Stimulated activated CD4-positive, alpha-beta T cell treated with anti-CD3 and anti-CD28 coated beads, Interleukin-12 subunit alpha, Interleukin-12 subunit beta, amount 100 ng/mL, for 48 hours (primary cell): ENCODE measurements at regions not wholly inside any gene's neighbourhood (a gene's known extent, or its start where the extent isn't known, plus 50 kb on each side); places are given as distances from the start of the nearest gene placed in this dataset.

ENCODE experiments used
- DNase-seq, 3 donors: peaks; one replicate each; pipeline ENCODE4 v3.0.0-alpha.2; 2020; ENCODE audit warnings: low read depth in 2 of 3, low spot score in 1 of 3

DNA sequence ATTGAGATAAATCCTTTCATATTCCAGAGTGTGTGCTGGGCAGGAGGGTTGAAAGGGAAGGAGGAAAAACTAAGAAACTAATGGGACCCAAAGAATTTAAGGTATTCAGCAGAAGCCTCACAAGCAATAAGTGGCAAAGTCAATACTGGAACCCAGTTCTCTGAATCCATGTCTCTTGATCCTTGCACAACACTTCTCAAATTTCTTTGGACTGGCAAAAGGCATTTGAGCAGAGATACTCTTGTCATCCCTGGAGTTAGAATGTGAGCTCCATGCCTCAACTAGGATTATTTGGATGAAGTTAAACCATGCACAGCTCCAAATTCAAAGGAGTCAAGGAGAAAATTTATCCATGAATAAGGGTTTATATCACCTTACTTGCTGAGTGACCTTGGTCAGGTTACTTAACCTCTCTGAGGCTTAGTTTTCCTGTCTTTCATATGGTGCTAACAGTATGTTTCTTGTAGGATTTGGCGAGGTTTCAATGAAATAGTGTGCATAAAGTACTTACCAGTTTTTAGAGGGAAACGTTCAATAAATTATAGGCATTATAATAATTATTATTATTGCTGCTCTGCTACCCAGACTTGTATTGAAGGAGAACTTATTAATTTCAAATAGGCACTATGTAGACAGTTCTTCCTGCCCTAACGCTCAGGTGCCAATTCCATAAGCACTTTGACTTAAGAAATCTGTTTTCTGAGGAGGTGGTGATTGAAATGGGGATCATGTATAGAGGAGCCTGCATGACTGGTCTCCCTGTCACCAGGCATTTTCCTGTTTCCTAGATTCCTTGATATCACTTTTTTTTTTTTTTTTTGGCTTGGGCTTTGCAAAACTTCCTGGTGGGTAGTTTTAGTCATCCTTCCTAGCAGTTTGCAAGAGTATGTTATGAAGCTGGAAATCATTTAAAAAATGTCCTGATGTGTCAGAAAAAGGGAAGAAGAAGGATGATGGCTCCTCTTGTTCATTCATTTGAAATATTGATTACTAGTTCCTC is 125.0 kb upstream of the JUN start:
- DNase-seq: no peak

DNA sequence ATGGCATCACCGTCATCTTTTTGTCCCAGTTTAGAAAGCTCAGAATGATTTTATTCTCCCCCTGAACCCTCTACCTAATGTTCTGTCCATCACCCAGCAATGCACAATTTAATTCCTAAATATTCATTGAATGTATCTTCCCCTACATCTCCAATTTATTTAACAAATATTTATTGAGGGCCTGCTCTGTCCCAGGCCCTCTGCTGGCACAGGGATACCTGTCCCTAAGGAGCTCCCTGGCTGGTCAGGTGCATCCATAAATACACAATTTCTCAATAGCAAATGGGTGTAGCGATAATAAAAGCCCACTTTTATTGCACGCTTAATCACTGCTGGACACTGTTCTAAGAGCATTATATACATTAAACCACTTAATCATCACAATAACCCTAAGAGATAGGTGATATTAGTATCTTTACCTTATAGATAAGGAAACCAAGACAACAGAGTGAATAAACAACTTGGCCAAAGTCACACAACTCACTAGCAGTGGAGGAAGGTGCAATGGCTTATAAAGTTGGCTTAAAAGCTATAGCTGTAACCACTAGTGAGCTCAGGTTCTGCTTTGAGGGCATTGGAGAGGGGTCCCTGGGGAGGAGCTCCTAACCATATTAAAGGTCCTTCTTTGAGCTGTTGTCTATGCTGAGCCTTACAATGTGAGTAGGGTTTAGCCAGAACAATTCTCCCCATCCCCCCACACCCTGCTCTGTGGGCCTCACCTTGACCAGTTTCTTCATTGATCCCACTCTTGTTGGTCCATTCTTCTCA is 126.3 kb upstream of the JUN start:
- DNase-seq: no peak

DNA sequence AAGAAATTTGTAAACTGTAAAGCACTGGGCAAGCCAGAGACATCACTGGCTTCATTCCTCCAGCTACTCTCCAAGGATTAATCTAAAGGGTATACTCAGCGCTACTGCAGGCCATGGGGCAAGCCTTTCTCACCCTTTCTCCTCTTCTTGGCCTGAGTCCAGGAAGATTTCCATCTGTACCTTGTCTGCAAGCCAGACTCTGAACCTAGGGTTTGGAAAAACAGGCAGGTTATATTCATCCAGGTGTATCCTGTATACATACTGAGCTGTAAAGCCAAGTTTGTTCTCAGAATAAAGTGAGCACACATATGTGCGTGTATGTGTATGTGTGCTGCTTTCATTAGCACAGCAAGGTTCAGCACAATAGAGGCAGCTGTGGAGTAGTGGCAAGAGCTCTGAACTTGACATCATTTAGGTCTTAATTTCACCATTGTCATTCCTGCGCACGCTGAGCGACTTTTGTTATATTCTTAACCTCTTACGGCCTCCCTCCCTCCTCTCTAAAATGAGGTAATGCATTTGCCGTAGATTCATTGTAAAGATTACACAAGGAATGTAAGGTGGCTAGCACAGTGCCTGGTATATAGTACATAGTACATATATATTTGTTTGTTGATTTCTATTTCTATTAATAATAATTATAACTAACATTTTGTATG is 128.1 kb upstream of the JUN start:
- DNase-seq: no peak

- no peak for DNase-seq
These were observed 131.1 kb upstream of the JUN start for GRCh38 chr1:58914925-58915324.

DNA sequence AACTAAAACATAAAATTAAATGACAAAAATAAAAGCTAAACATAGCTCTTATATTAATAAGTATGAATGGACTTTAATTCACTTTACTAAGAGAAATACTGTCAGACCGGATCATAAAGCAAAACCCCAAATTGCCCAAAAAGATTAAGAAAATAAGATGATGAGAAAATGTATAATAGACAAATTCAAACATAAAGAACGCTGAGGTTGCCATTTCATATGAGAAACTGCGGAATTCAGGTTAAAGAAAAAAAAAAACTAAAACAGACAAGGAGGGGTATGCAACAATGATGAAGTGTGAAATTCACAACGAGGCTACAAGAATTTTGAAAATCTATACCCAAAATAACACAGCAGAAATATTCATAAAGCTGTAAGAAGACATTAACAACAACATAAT is 133.6 kb upstream of the JUN start:
- DNase-seq: no peak

DNA sequence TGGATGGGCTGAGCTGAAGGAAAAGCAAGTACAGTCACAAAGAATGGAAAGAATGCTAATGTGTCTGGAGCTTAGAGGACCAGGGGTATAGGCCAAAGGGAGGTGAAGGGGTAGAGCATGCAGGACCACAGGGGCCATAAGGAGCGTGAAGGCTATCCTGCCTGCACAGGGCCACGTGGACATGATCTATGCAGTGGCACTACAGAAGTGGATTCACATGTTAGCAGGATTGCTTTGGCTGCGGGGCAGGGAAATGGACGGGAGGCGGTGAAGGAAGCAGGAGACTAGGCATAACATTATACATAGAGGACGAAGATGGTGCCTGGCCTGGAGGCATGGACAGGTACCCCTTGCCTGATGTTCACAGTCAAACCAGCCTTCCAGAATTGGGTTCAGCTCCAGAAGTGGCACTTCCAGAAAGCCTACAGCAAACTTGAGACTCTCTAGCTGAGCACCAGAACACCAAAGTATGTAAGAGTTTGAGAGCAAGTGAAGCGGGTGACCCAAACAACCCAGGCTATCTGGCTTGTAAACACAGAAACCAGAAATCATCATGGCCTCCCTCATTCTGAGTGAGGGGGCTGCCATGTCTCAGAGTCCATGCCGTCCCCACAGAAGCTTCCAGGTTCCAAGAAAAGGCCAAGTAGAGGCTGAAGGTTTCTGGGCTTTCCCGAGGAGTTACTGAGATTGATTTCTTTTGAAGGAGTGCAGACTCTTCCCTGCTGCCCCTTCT is 135.5 kb upstream of the JUN start:
- DNase-seq: no peak

GRCh38 chr1:58919959-58920321 is 136.1 kb upstream of the JUN start:
- no peak for DNase-seq

GRCh38 chr1:58921342-58921741 is 137.5 kb upstream of the JUN start:
- no peak for DNase-seq

GRCh38 chr1:58921751-58922150 is 137.9 kb upstream of the JUN start:
- DNase-seq: no peak

GRCh38 chr1:58922302-58923089 is 138.6 kb upstream of the JUN start:
- DNase-seq: peak in 2 of 3 donors; percentile 12 to 31

- DNase-seq: no peak
These were observed 139.2 kb upstream of the JUN start for GRCh38 chr1:58923090-58923470.

- DNase-seq: no peak
These were observed 140.2 kb upstream of the JUN start for GRCh38 chr1:58924016-58924565.

DNA sequence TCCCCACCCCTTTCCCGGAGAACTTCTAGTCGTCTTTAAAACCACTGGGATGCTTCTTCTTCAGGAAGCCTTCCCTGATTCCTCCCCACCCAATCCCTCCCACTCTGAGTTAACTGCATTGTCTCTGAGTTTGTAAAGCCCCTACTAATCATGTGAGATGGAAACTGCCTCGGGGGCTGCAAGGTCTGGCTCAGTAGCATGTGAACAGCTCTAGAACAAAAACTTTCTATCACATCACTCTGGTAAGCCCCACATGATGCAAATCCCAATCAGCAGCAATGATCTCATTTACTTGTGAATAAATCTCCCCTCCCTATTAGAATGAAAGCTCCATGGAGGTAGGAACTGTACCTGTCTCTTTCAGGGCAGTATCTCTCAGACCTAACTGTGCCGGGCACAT is 141.0 kb upstream of the JUN start:
- DNase-seq: no peak

- DNase-seq: no peak
These were observed 141.4 kb upstream of the JUN start for GRCh38 chr1:58925247-58925646.

DNA sequence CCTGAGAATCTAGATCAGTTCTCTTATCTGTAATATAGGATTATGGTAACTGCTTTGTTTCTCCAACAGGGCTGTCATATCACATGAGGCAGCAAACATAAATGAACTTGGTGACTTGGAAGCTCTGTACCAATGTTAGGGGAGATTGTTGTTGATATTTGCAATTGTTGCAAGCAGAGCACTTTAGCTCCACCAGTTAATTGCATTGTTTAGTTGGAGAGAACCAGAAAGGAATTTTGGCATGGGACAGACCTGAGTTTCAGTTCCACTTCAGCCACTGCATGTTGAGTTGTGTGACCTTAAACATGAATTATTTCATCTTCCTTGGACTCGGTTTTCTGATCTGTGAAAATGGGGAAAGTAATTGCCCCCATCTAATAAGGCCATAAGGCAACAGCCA is 142.3 kb upstream of the JUN start:
- no peak for DNase-seq

GRCh38 chr1:58927041-58927721 is 143.3 kb upstream of the JUN start:
- DNase-seq: no peak

GRCh38 chr1:58927722-58928085 is 143.9 kb upstream of the JUN start:
- no peak for DNase-seq

DNA sequence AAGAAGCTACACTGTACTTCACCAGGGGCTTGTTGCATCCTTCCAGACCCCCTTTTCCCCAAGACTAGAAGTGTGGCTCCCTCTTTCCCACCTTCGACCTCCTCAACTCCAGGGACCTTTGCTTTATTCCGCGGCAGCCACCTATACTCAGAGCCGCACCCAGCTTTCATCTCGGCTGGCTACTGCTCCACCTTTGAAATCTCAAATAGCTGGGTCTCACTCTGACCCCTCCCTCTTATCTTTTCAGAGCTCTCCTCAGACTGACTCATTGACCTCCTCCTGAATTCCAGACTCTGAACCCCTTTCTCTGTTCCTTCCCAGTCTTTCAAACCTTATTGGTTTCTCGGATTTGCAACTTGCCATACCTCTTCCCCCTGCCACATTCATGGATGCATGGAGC is 144.7 kb upstream of the JUN start:
- no peak for DNase-seq

GRCh38 chr1:58929671-58930325 is 146.0 kb upstream of the JUN start:
- DNase-seq: peak in 2 of 3 donors; percentile 35 to 54
